WI38 (cell line): ENCODE measurements at regions not wholly inside any gene's neighbourhood (a gene's known extent, or its start where the extent isn't known, plus 50 kb on each side); places are given as distances from the start of the nearest gene placed in this dataset.
"Not testable (repeated sequence)": the region's sequence is repeated elsewhere in the genome, so short reads cannot be mapped to it uniquely, and the experiment has no call there.

ENCODE experiments used
- H3K4me3 ChIP-seq: 2 replicates; pipeline ENCODE4 v1.5.1; 2011; ENCODE audit warnings: low read depth, mild to moderate bottlenecking, control low read depth, low read length
- TF ChIP-seq, protein P1 (sequence below): IDR thresholded peaks from 2 replicates; pipeline ENCODE4 v1.5.1; 2012; ENCODE audit warnings: low read depth, mild to moderate bottlenecking, control low read depth, low read length

DNA sequence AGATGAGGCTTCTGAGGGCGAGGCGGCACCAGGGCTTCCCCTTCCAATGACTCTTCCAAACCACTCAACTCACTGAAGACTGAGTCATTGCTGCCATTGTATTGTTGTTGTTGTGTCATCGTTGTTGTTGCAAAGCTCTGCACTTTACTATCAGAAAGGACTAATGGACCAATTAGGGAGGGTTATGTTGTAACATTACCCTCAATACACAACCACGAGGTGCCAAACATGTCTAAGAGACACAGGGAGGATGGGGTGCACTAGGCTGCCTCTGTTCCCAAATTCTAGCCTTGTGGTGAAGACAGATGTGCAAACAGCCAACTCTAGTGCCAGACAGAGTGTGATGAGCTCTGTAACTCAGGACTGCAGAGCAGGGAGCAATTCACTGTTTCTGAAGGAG is 1075.2 kb downstream of the UQCRFS1 start:
- no peak overlapping the region for H3K4me3 ChIP-seq
- TF ChIP-seq, protein P1, sequence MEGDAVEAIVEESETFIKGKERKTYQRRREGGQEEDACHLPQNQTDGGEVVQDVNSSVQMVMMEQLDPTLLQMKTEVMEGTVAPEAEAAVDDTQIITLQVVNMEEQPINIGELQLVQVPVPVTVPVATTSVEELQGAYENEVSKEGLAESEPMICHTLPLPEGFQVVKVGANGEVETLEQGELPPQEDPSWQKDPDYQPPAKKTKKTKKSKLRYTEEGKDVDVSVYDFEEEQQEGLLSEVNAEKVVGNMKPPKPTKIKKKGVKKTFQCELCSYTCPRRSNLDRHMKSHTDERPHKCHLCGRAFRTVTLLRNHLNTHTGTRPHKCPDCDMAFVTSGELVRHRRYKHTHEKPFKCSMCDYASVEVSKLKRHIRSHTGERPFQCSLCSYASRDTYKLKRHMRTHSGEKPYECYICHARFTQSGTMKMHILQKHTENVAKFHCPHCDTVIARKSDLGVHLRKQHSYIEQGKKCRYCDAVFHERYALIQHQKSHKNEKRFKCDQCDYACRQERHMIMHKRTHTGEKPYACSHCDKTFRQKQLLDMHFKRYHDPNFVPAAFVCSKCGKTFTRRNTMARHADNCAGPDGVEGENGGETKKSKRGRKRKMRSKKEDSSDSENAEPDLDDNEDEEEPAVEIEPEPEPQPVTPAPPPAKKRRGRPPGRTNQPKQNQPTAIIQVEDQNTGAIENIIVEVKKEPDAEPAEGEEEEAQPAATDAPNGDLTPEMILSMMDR, result no peak

DNA sequence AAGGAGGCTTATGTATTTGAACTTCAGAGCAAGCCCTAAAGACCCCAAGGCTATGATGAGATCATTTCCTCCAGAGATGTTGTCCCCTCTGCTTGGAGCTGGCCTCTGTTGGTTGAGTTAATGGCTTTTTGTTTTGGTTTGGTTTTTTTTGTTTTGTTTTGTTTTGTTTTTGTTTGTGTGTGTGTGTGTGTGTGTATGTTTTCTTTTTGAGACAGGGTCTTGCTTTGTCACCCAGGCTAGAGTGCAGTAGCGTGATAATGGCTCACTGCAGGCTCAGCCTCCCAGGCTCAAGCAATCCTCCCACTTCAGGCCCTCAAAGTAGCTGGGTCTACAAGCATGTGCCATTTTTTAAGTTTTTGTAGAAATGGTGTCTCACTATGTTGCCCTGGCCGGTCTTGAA is 1076.2 kb downstream of the UQCRFS1 start:
- TF ChIP-seq, protein P1, result no peak
- no peak overlapping the region for H3K4me3 ChIP-seq

DNA sequence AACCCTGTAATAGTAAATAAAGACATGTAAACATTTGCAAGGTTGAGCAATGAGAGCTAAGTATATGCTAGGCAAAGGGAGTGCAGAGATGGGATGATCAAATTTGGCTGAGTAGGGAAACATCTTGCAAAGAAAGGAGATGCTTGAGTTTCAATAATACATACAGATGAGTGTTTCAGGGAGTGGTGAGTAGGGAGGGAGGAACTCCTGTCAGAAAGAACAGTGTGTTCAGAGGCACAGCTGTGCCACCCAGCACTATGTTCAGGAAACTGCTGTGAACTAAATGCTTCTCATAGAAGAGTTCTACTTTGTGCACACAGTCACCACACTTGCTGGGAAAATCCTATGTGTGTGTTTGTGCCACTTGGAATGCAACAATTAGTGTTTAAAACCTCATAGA is 1077.1 kb downstream of the UQCRFS1 start:
- H3K4me3 ChIP-seq, result no peak overlapping the region
- TF ChIP-seq, protein P1, result no peak

DNA sequence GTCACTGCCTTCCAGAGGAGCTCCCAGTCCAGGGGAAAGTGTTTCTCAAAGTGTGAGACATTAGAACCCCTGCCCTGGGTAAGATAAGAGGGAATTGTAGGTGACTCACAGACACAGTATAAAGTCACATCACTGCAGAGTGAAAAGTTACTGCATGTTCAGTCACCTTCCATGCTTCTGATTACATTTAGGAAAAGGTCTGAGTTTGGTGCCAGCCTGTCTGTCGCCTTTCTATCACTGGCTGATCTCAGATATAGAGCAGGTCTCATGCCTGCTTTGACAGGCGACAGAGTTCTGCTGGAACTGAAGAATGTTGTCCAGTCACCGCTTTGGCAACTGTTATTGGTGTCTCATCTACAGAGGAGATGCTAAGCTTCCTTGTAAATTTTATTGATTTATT is 1078.6 kb downstream of the UQCRFS1 start:
- TF ChIP-seq, protein P1, result no peak
- H3K4me3 ChIP-seq, result no peak overlapping the region

DNA sequence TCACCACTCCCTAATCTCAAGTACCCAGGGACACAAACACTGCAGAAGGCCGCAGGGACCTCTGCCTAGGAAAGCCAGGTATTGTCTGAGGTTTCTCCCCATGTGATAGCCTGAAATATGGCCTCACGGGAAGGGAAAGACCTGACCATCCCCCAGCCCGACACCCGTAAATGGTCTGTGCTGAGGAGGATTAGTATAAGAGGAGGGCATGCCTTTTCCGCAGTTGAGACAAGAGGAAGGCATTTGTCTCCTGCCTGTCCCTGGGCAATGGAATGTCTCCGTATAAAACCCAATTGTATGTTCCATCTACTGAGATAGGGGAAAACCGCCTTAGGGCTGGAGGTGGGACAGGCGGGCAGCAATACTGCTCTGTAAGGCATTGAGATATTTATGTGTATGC is 1082.1 kb downstream of the UQCRFS1 start:
- H3K4me3 ChIP-seq, result not testable (repeated sequence)

DNA sequence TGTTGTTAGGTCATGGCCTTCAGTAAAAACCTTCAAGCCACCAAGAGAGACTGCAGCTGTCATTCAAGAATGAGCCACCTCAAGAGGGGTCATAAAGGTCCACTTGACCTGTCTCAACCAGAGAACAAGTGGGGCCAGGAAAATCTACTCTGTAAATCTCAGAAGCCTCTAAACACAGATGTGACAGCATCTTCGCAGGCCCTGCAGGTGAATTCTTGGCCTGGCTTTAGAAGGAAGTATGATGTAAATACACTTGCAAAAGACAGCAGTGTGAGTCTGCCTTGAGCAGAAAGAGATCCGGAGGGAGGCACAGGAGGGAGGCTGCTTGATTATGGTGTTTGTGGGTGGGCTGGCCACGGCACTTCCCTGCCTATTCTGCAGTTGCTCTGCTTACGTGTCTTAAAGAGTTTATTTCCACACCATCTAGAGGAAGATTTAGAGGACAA is 1082.9 kb downstream of the UQCRFS1 start:
- TF ChIP-seq, protein P1, result no peak
- no peak overlapping the region for H3K4me3 ChIP-seq

DNA sequence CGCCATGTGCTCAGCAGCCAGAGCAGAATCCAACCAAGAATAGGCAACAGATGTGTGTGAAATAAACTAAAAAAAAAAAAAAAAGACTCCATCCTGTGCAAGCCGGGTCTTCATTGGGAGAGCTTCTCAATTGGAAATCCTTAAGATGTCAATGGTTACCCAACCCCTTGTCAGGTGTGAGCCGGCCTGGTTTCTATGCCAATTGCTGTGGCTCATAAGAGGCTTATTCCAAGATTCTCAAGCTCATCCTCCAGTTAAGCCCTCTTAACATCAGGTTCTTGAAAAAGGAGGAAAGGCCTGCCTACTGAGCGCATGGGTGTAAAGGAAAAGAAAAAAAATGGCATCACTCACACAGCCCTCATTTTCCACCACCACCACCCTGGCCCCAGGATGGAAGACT is 1084.6 kb downstream of the UQCRFS1 start:
- TF ChIP-seq, protein P1, result no peak
- H3K4me3 ChIP-seq, result no peak overlapping the region

DNA sequence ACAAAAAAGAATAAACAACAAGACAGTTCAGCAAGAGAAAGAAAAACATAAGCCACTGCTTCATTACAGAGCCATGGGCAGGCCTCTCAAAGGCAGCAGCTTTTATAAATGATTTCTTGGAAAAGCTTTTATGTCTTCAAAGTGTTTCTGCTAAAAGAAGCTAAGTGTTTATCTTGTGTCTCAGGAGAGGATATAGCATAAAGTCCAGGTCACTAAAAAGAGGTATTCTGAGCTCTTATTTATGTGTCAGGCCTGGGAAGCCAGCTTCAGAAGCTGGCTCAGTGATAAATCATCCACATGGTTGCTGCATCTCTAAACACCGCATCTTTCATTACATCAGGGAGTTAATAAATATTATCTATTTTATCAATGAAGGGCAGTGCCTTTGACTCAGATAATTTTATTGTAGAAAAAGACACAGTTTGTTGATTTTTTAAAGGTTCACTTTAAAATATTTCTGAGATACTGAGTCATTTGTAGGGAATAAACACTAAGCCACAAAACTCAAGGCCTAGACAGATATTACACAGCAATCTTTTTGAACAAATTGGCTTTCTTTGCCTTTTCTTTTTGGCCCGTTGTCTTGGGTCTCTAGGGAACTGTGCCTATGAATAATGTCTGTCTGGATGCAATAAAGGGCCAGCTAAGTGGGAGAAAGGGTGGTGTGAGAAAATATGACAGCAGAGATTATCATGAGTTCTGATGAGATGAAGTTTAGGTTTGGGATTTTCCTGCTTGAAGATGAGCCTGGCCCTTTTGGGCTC is 1086.6 kb downstream of the UQCRFS1 start:
- no peak overlapping the region for H3K4me3 ChIP-seq
- TF ChIP-seq, protein P1, result no peak
